ENCODE measurements at regions not wholly inside any gene's neighbourhood (a gene's known extent, or its start where the extent isn't known, plus 50 kb on each side); places are given as distances from the start of the nearest gene placed in this dataset.

GRCh38 chr9:115411993-115412452, 294.1 kb upstream of the TNC start:
- H3K27ac Mint-ChIP-seq = no peak overlapping the region
- no peak for ATAC-seq
- H3K27me3 Mint-ChIP-seq (ENCODE audit: low read depth) = no peaks in the 10 kb centered on the region
- CTCF ChIA-PET = no interaction called here
- H3K9me3 Mint-ChIP-seq = peaks cover 21% of the 10 kb centered on the region
- H3K4me1 Mint-ChIP-seq = peaks cover 29% of the 10 kb centered on the region
- no peak for DNase-seq (ENCODE audit: low spot score)
- no peak overlapping the region for H3K4me3 Mint-ChIP-seq
- POLR2A ChIA-PET = interaction anchor here (0.6 to 1.1 kb wide), 3 partner anchors 176 to 1177 kb away, joined by 4 to 7 read pairs (median 4); no protein-coding TSS in a partner anchor
- H3K36me3 Mint-ChIP-seq = peaks cover 19% of the 10 kb centered on the region
- TF ChIP-seq ZBTB43 (CRISPR knock-in tag; IDR thresholded peaks at IDR 0.05) (no peak), ZNF671 (CRISPR knock-in tag; IDR thresholded peaks at IDR 0.05) (no peak), IRF1 (CRISPR knock-in tag; IDR thresholded peaks at IDR 0.05) (no peak), ATF3 (CRISPR knock-in tag; conservative IDR thresholded peaks at IDR 0.05) (no peak), PRDM15 (CRISPR knock-in tag; IDR thresholded peaks at IDR 0.05) (no peak), TCF7 (CRISPR knock-in tag; IDR thresholded peaks at IDR 0.05; ENCODE audit: low read depth) (no peak), SMAD3 (CRISPR knock-in tag; IDR thresholded peaks at IDR 0.05; ENCODE audit: borderline replicate concordance) (no peak), ERG (CRISPR knock-in tag; IDR thresholded peaks at IDR 0.05) (no peak), CDX4 (CRISPR knock-in tag; IDR thresholded peaks at IDR 0.05; ENCODE audit: borderline replicate concordance) (no peak), ZNF281 (CRISPR knock-in tag; IDR thresholded peaks at IDR 0.05) (no peak), ZMAT4 (CRISPR knock-in tag; IDR thresholded peaks at IDR 0.05) (no peak), STAT6 (CRISPR knock-in tag; conservative IDR thresholded peaks at IDR 0.05; ENCODE audit: low read depth) (no peak), ZNF219 (CRISPR knock-in tag; IDR thresholded peaks at IDR 0.05; ENCODE audit: borderline replicate concordance) (no peak), ZNF138 (CRISPR knock-in tag; conservative IDR thresholded peaks at IDR 0.05) (no peak), ZNF532 (CRISPR knock-in tag; IDR thresholded peaks at IDR 0.05; ENCODE audit: borderline replicate concordance) (no peak), E2F1 (CRISPR knock-in tag; IDR thresholded peaks at IDR 0.05) (no peak)
